ENCODE measurements at regions not wholly inside any gene's neighbourhood (a gene's known extent, or its start where the extent isn't known, plus 50 kb on each side); places are given as distances from the start of the nearest gene placed in this dataset.

- no peak for TF ChIP-seq CTCF (conservative IDR thresholded peaks at IDR 0.05)
- no peak overlapping the region for H3K27ac ChIP-seq
Measured at GRCh38 chr13:62432906-62433305, 1017.3 kb upstream of the PCDH20 start.

DNA sequence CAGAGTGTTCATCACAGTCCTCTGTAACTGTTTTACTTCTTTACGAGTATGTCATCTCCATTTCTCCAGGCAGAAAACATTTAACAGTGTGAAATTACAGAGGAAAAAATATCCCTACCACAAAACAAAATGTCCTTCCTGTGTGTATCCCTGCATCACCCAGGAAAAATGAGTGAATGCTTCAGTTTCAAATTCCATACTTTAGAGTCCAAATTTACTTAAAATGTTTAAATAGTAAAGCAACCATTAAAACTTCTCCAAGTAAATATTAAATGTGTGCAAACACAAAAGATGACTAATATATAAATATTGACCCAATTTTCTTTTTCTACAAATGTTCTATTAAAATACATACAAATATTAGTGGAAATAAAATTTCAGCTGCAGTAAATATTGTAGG lies 1016.6 kb upstream of the PCDH20 start:
- TF ChIP-seq ZFX (IDR thresholded peaks at IDR 0.05) = no peak
- no peak for TF ChIP-seq CTCF (conservative IDR thresholded peaks at IDR 0.05)
- H3K27ac ChIP-seq = no peak overlapping the region

- TF ChIP-seq CTCF (conservative IDR thresholded peaks at IDR 0.05) (no peak), ZFX (IDR thresholded peaks at IDR 0.05) (no peak)
- no peak overlapping the region for H3K27ac ChIP-seq
Measured at GRCh38 chr13:62431852-62432251, 1016.2 kb upstream of the PCDH20 start.

GRCh38 chr13:62418872-62419271 lies 1003.2 kb upstream of the PCDH20 start:
- TF ChIP-seq ZFX (IDR thresholded peaks at IDR 0.05) (no peak), CTCF (conservative IDR thresholded peaks at IDR 0.05) (no peak)
- no peak overlapping the region for H3K27ac ChIP-seq

DNA sequence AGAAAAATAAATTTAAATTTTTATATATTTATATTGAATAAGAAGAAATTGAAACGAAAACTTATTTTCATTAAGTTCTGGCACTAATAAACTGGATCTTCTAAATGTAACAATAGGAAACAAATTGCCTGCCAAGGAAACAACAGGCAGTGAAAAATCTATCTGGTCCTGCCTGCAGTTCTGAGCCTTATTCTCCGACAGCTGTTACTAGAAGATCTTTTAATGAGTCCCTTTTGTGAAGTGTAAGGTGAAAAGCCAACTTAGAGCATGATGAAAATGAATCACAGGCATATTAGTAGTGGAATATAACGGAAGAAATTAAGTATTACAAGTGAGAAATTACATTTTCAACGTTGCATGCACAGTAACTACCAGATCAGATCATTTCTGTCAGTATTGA lies 1002.7 kb upstream of the PCDH20 start:
- no peak overlapping the region for H3K27ac ChIP-seq
- TF ChIP-seq ZFX (IDR thresholded peaks at IDR 0.05) (no peak), CTCF (conservative IDR thresholded peaks at IDR 0.05) (no peak)

DNA sequence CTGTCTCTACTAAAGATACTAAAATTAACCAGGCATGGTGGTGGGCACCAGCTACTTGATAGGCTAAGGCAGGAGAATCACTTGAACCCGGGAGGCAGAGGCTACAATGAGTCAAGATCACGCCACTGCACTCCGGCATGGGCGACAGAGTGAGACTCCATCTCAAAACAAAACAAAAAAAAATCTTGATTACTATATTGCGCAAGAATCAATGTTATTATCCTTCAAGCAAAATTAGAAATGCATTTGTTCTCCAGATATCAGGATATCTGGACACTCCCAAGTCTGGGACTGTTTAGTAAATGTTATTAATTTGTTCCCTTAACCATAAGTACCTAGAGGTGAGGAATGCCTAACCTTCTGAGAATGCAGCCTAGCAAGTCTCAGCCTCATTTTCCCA lies 992.2 kb upstream of the PCDH20 start:
- no peak overlapping the region for H3K27ac ChIP-seq

GRCh38 chr13:62388515-62388914 lies 972.9 kb upstream of the PCDH20 start:
- TF ChIP-seq CTCF (conservative IDR thresholded peaks at IDR 0.05) (no peak), ZFX (IDR thresholded peaks at IDR 0.05) (no peak)
- H3K27ac ChIP-seq = no peak overlapping the region

More for the DNA sequence above, 992.2 kb upstream of the PCDH20 start:
- TF ChIP-seq CTCF (conservative IDR thresholded peaks at IDR 0.05) (no peak), ZFX (IDR thresholded peaks at IDR 0.05) (no peak)

Data from C4-2B (cell line).